HG02852 (cell line): ENCODE measurements at regions not wholly inside any gene's neighbourhood (a gene's known extent, or its start where the extent isn't known, plus 50 kb on each side); places are given as distances from the start of the nearest gene placed in this dataset.
A peak's percentile ranks its signal among the peaks of the same experiment; 100 is the strongest.
"Not testable (repeated sequence)": the region's sequence is repeated elsewhere in the genome, so short reads cannot be mapped to it uniquely, and the experiment has no call there.

Source experiments
- ATAC-seq: cut with Tn5 transposase; IDR thresholded peaks from one replicate; pipeline ENCODE4 v1.9.1; 2021; ENCODE audit warnings: mild to moderate bottlenecking, moderate library complexity; ENCODE audit not compliant: unreplicated experiment

DNA sequence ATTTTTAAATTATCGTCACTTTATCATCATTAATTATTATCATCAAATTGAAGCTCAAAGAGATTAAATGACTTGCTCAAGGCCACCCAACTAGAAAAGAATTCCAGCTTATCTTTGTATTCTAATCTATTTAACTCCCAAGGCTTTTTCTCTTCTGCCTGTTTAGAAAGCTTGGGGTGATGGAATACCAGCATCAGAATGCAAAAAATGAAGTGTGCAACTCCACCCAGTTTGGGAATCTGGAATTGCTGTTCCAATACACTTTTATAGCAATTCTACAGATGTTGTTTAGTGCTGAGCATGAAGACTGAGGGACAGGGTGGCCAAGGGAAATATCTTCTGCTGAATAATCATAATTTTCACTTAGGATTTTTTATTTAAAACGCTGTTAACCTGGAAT is 97.2 kb upstream of the FIBIN start:
- ATAC-seq, result no peak

DNA sequence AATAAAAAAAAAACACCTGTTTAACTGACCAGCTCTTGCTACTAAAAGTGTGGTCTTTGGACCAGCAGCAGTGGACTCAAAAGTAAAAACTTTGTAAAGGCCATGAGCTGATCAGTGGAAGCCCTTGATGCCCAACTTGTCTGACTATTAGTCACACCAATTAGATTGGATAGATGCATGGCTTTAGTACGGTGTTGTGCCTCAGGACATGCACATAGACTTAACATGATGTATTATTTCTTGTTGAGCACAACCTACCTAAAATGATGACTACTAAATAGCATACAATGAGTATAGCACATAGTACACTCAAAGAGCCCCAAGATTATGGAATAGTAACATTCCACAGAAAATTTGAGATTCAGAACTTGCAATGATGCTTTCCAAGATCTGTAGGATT is 95.1 kb upstream of the FIBIN start:
- ATAC-seq, result no peak

DNA sequence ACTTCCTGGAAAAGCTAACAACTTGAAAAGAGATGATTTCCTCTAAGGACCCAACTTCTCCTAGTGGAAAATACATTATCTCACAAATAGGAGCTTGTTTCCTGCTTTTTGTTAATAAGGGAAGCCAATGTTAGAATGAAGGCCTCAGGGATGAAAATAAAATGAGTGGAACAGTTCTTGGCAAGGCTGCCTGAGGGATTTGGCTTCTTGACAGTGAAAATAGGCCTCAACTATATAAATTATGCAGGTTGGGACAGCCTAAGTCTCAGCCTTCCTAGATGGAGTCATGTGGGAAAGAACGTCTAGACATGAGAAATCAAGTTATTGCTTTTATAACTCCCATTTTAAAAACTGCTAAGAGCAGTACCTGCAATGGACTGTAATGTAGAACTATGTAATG is 92.8 kb upstream of the FIBIN start:
- ATAC-seq, result no peak

DNA sequence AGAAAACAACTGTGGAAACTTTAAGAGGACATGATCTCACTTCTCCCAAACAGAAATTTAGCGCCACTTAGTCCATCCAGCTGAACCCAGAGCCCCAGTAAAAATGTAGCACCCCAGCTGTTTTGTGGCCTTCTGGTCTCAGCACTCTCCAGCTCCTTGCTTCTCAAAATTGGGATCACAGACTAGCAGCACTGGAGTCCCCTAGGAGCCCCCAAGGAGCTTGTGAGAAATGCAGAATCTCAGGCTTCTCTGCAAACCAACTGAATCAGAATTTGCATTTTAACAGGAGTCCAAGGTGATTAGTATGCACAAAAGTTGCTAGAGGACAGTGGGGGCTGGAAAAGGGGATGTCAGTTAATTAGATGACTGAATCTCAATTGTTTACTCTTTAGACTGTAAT is 89.8 kb upstream of the FIBIN start:
- ATAC-seq, result no peak

DNA sequence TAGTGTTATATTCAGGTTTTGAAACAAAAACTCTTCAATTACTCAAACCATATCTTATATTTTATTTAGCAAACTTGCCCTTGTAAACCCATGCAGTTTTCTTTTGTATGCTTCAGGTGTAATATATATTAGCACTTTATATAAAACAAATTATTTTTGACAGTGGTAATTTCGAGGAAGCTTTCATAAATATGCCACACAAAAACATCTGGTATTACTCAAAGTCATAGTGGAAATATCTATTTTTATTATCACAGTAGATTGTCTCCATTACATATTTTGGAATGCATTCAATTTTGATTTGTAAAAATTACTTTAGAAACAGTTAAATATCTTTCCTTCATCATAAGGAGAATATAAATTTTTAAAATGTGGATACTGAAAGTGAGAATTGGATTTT is 89.1 kb upstream of the FIBIN start:
- no peak for ATAC-seq

DNA sequence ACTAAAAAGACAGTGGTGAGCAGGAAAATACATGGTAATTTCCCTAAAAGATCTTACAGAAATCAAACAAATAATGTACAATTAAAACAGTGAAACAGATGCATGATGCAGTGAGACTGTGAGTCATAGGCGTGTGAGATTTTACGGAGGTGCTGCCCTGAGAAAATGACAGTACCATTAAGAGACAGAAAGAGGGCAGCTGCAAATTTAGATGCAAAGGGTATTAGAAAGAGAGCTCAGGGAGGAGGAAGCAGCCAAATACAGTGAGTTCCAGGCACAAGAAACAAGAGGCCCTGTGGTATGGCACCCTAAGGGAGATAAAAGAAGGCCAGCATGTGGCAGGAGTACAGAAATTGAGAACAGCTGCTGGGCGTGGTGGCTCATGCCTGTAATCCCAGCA is 88.5 kb upstream of the FIBIN start:
- no peak for ATAC-seq

DNA sequence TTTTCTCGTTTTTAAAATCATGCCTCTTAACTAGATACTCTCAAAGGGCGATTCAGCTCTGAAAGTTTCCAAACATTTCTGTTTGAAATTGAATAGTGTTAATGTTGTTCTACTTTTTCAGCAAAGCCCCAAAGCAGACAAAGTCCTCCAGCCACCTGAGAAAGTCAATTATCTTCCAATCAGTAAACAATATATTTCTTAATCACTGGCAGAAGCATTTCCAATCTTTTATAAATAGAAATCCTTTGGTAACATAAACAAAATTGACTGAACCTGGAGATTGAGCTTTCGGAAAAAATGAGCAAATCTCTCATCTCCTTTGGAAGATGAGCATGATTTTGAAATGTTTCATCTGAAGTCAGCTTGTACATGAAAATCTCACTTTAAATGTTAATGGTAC is 84.4 kb upstream of the FIBIN start:
- no peak for ATAC-seq

DNA sequence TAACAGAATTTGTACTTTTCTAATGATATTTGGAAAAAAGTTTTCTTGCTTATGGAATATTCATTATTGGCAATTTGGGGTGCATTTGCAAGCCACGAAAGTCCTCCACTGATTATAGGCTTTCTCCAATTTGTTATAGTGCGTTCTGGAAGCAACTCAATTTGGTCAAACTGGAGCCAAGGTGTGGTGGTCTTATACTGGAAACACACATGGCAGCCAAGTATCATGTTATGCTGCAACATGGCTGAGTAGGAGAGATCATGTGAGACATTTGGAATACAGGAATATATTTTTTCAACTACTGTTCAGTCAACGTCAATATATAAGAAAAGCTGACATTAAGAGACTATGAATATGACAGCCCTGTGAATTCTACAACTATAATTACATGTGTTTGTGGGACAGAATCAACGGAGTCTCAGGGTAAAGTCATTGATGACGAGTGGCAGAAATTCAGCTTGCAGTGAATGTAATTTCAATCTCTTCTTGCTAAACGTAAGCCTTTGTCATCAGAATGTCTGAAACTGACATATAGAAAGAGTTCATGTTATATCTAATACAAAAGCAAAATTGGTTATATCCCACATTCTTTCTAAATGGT is 83.8 kb upstream of the FIBIN start:
- ATAC-seq, result no peak

DNA sequence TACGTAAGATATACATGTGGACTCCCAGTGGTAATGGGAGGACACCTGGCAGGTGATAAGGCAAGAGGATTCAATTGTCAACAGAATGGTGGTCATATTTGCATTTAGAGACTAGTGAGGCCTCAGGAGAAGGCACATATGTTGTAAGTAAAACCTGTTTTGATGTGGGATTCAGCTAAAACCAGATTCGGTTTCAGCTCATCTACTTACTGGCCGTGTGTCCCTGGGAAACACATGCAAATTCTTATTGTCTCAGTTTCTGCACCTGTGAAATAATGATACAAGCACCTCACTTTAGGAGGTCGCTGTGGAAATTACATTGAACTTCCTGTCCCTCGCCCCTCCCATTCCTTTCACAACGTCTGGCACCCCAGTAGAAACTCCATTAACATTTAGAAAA is 78.9 kb upstream of the FIBIN start:
- ATAC-seq, result peak; percentile 90

DNA sequence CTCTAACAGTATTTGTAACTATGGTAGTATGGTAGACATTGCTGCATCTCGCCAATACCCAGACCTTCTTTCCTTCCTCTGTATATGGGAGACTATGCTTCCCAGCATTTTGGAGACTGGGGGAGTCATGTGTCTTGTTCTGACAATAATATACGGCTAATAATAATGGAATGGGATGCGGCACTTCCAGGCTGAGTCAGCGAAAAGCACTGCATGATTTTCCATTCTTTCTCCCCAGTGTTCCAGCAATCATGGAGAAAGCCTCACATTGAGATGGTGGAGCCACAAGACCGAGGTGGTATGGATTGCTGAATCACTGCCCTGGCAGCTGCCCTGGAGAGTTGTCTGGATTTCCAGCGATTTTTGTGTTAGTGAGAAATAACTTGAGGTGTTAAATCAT is 77.1 kb upstream of the FIBIN start:
- no peak for ATAC-seq

DNA sequence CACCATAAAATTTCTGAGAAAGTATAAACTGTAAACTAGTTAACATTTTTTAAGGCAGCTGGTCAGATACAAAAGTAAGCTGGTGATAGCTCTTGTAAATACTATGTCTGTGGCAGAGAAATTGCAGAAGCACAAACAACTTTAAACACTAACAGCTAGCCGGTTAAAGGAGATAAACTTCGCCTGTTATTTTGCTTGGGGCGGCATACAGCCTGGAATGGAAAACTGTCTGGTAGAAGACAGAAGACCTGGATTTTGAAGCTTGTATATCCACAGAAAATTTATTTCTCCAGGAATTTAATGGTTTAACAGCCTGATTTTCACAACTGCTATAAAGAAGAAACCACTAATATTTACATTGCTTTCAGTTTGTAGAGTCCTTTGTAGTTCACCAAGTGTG is 65.3 kb upstream of the FIBIN start:
- ATAC-seq, result no peak

DNA sequence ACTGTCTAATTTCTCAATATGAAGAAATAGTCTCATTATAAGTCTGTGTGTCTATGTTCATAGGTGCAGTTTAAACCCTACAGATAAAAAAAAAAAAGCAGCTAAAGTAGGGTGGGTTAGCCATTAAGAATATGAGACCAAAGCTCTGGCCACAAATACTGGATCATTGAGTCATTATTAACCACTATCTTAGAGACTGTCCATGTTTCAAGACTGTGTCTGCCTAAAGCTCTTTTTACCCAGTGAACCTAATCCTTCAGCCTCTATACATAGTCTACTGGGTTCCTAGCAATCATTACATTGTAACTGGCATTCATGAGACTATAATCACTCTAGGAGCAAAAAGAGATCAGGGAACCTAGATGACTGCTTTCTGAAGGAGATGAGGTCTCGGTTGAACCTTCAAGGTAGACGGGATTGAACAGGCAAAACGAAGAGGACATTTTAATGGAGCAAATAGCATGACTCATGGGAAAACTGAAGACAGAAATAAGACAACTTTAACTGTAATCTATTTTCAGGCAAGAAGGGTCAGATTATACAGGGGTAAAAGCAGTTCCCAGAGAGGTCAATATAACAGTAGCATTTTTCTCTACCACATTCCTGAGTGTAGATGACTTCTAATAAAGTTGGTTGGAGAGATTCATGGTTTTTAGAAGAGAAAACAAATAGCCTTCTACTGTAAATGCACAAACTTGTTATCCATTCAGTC is 64.0 kb upstream of the FIBIN start:
- ATAC-seq, result no peak

DNA sequence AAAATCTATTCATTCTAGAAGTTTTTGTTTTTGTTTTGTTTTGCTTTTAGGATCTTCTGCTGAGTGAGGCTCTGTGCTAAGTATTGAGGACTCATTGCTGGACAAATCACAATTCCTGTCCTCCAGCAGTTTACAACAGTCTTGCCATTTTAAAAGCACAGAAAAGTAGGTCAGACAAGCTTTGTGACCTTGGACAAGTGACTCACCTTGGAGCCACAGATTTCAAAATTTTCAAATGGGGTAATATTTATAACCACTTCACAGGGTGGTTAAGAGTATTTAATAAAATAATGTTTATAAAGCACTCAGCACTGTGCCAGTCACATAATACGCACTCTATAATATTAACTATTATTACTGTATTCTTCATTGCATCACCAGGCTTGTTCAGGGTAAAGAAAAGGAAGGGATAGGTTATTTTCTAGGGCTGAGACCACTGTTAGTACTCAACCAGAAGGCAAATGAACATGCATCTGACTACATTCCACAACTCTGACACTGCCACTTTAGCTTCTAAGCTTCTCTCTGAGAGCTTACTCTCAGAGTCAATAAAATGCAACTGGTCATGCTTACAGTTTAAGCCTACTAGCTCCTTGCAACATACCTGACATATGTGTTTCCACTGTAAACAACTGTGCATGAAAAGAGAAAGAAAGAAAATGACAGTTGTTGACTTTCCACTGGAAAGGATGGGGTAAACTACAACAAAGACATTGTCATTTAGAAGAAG is 63.2 kb upstream of the FIBIN start:
- no peak for ATAC-seq

DNA sequence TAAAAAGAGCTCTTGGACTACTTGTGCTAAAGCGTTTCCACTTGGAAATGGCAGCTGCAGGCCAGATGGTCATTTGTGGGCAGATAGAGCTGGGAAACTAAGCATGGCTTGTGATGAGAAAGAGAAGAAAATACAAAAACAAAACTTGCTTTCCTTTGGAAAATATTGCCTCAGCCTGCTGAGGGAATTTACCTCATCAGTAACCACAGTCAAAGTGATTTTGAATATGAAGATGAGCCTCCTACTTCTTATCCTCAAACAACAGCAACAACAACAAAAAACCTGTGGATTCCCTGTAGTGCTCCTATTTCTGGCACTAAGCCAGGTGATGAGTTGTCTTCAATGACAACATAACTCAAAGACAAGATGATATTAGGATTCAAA is 62.7 kb upstream of the FIBIN start:
- no peak for ATAC-seq

DNA sequence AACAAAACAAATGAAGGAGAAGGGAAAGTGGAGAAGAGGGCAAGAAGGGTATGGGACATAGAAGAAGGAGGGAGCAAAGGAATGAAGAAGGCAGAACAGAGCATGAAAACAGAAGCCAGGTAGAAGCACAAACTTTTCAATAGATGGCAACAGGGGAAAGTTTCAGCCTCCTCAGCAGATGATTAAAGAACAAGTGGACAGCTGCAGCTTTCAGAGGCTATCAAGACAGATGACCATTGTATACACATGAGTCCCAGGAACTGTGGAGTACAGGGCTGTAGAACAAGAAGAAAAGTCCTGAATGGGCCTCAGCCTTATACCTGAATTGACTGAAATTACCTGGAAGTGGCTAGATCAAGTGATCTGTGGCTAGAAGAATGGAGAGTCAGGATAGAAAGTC is 62.0 kb upstream of the FIBIN start:
- no peak for ATAC-seq

DNA sequence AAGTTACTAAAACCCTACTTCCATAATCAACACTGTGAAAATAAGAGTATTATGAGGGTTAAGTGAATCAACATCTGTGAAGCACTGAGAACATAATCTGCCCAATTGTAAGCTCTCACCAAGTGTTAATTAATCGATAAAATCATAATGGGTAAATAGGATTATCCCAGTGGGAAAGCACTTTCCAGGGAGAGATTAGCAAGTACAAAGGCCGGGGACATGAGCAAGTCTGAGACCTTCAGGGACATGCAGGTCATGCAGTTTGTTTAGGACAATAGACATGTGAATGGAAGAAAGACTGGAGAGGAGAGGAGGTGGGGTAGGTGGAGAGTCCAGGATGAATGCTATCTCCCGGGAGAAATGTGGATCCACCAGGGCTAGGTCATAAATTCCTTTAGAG is 57.8 kb upstream of the FIBIN start:
- no peak for ATAC-seq

DNA sequence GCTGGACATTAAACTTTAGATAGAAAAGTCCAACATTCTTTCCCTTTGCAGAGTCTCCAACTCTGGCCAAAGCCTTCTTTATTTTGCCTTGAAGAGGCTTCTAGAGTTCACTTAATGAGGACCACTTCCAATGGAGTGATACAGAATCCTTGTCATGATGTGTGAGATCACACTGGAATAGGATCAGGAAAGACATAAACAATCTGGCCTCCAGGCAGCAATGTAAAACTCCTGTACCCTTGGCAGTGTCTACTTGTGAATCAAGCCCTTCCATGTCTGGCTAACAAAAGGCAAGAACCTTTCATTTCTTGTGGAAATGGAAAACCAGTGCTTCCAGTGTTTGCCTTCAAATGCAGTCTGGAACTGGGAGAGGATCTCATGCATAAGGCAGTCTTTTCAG is 56.5 kb upstream of the FIBIN start:
- no peak for ATAC-seq

DNA sequence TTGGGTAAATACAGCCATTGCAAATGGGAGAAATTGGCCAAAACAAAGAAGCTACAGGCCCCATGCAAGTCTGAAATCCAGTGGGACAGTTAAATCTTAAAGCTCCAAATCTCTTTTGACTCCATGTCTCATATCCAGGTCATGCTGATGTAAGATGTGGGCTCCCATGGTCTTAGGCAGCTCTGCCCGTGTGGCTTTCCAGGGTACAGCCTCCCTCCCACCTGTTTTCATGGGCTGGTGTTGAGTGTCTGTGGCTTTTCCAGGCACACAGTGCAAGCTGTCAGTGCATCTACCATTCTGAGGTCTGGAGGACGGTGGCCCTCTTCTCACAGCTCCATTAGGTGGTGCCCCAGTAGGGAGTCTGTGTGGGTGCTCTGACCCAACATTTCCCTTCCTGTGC is 53.4 kb upstream of the FIBIN start:
- not testable (repeated sequence) for ATAC-seq

DNA sequence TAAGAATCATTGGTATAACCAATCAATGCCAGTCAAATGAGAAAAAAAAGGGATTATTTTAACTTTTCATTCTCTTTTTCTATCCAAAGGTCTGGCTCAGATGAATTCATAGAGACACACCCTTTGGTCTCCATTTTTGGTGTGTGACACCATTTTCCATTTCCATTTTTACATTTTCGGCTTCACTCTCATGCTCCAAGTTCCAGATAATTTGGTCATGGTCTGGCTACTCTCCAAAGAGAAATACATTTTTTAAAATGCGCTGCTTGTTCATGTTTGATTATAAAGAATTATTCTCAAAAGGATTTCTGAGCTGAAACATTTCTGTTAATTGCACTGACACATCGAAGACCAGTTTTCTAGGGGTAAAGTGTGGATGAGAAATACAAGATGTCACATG is 51.6 kb upstream of the FIBIN start:
- ATAC-seq, result no peak

DNA sequence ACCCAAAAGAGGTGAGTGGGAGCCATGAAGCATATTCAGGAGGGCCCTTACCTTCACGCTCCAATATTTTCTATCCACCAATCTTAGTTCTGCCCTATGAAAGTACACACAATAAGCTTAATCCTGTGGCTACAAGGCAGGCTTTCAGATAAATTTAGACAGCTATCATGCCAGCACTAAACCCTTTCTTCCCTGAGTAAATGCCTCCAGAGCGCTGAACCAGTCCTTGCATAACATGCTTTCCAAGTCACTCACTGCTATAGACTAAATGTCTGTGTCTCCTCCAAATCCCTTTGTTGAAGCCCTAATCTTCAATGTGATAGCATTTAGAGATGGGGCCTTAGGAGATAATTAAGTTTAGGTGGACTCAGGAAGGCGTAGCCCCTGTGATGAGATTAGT is 50.3 kb upstream of the FIBIN start:
- no peak for ATAC-seq
